ENCODE measurements at regions not wholly inside any gene's neighbourhood (a gene's known extent, or its start where the extent isn't known, plus 50 kb on each side); places are given as distances from the start of the nearest gene placed in this dataset.

DNA sequence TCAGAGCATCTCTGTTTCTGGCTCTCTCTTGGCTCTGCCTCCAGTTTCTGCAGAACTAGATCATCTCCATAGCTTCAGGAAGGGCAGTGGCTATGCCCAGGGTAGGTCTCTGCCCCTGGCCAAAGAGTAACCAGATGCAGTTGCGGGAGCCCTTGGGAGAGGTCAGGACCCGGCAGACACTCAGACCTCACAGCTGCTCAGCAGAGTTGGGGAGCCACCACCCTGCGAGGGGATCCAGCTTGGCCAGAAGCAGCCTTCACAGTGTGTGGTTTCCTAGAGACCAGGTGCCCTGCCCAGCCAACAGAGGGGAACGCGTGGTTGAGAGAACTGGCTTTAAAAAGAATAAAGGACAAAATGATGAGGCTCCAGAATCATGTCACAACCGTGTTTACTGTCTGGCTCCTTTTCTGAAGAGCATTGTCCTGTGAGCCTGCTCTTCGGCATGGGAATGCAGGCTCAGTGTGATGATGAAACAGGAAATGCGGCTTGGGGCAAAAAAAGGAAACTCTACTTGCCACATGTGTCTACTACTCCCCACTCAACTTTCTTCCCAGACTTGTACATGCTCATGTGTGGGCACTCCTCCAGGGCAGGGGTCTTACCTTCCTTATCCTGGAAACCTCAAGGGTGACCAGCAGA, 243.1 kb downstream of the INHBA start:
- TF ChIP-seq, protein P1, sequence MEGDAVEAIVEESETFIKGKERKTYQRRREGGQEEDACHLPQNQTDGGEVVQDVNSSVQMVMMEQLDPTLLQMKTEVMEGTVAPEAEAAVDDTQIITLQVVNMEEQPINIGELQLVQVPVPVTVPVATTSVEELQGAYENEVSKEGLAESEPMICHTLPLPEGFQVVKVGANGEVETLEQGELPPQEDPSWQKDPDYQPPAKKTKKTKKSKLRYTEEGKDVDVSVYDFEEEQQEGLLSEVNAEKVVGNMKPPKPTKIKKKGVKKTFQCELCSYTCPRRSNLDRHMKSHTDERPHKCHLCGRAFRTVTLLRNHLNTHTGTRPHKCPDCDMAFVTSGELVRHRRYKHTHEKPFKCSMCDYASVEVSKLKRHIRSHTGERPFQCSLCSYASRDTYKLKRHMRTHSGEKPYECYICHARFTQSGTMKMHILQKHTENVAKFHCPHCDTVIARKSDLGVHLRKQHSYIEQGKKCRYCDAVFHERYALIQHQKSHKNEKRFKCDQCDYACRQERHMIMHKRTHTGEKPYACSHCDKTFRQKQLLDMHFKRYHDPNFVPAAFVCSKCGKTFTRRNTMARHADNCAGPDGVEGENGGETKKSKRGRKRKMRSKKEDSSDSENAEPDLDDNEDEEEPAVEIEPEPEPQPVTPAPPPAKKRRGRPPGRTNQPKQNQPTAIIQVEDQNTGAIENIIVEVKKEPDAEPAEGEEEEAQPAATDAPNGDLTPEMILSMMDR (IDR thresholded peaks at IDR 0.05; ENCODE audit: insufficient read depth, missing control alignments), result no peak
- FAIRE-seq, result no peak
- DNase-seq (ENCODE audit: insufficient read length, low spot score), result no peak

DNA sequence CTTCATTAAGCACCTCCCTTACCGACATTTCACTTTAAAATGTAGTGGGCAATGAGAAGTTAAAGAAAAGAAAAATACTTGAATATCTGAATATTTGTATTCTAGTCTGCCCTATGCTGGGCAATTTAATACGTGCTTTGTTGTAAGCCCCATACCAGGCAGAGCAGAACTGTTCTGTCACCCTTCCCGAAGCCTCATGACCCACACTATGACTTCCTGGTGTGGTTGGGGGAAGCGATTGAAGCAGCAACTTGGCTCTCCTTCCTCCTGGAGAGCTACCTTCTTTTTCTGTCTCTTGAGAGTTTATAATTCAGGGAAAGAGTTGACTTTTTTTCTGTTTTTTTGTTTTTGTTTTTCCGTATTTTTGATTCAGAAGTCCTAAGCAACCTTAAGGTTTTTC, 243.7 kb downstream of the INHBA start:
- DNase-seq (ENCODE audit: insufficient read length, low spot score) (no peak), FAIRE-seq (no peak)
- TF ChIP-seq, protein P1 (IDR thresholded peaks at IDR 0.05; ENCODE audit: insufficient read depth, missing control alignments), result no peak

DNA sequence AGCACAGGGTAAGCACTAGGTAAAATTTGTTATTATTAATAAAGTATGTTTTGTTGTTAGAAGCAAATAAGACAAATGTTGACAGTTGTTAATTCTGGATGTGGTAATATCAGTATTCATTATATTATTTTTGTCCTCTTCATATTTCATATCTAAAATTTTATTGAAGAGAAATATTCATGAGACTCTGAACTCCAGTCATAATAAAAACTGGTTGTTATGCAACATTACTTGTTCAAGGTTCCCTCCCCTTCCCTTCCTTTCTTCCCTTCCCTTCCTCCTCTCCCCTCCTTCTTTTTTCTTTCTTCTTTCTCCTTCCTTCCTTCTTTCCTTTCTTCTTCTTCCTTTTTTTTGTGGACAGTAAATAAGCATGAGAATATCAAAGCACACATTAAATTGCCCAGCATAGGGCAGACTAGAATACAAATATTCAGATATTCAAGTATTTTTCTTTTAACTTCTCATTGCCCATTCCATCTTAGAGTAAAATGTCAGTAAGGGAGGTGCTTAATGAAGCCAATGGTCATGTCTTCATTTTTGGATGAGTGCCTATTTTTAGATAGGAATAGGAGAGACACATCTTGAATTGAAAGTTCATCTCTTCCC, 245.0 kb downstream of the INHBA start:
- DNase-seq (ENCODE audit: insufficient read length, low spot score) (no peak), FAIRE-seq (no peak)
- TF ChIP-seq, protein P1 (IDR thresholded peaks at IDR 0.05; ENCODE audit: insufficient read depth, missing control alignments), result no peak

DNA sequence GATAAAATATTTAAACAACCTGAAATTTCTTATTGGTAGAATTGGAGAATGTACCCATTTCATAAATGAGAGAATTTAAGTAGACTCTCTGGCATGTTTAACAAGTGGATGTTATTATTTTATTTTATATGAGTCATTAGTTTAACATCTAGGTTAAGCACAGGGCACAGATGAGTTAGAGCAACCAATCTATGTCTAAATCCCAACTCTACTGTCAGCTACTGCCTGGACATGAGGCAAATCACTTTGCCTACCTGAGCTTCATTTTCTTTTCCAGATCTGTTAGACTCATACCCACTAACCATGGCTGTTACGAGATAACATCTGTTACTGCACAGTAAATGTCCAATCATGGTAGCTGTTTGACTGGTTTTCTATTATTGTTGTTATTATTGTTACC, 251.1 kb downstream of the INHBA start:
- no peak for FAIRE-seq
- DNase-seq (ENCODE audit: insufficient read length, low spot score), result no peak
- TF ChIP-seq, protein P1 (IDR thresholded peaks at IDR 0.05; ENCODE audit: insufficient read depth, missing control alignments), result no peak

DNA sequence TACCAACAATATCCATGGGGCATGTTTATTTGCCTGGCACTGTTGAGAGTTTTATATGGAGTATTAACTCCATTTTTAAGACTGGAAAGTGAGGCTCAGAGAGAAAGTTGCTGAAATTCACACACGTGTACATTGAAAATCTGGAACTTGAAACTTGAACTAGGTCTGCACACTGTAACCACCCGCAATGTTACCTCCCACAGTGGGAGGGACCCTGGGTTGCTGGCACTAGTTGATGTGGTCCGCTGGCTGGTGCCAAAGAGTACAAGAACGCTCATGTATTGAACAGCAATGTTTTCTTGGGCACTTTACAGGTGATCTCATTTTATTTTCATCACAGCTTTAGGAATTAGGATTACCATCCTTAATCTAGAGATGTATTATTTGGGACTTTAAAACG, 253.2 kb downstream of the INHBA start:
- FAIRE-seq, result no peak
- TF ChIP-seq, protein P1 (IDR thresholded peaks at IDR 0.05; ENCODE audit: insufficient read depth, missing control alignments), result no peak

DNA sequence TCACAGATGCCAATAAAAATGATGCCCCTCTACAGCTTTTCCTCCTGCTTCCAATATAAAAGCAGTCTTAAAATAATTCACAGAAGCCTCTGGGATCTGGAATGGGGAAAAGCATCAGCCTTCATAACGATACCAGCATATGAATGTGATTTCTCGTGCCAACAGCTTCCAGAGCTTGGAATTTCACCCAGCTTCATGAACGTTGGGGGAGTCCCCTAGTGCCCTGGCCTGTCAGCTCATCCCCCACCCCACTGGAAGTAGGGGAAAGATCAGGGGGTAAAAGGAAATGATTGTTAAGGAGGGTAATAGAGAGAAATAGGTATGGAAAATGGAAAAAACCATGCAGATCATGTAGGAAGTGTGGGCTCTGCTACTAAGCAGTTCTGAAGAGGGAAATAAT, 253.6 kb downstream of the INHBA start:
- DNase-seq (ENCODE audit: insufficient read length, low spot score) (no peak), FAIRE-seq (no peak)
- TF ChIP-seq, protein P1 (IDR thresholded peaks at IDR 0.05; ENCODE audit: insufficient read depth, missing control alignments), result no peak

More for the DNA sequence above, 253.2 kb downstream of the INHBA start:
- DNase-seq (ENCODE audit: insufficient read length, low spot score), result no peak

DNA sequence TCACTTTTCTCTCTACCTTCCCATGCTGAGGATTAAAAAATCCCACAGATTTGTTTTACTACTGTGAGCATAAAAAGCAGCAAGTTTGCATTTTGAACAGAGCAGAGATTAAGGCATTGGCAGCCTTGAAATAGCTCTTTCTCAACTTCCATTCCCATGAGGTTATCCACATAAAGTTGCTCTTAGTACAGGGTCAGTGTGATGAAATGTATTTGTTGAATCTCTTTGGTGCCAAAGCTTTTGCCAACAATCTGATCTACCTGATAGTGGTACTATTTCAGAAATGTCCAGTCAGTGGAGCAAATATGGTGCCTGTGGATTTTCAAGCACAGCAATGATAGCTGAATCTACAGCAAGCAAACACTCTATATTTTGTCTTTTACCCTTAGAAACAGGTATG, 254.8 kb downstream of the INHBA start:
- FAIRE-seq (no peak), DNase-seq (ENCODE audit: insufficient read length, low spot score) (no peak)
- TF ChIP-seq, protein P1 (IDR thresholded peaks at IDR 0.05; ENCODE audit: insufficient read depth, missing control alignments), result no peak

Data from D721Med (cell line).